ENCODE measurements at regions not wholly inside any gene's neighbourhood (a gene's known extent, or its start where the extent isn't known, plus 50 kb on each side); places are given as distances from the start of the nearest gene placed in this dataset.
"Not testable (repeated sequence)": the region's sequence is repeated elsewhere in the genome, so short reads cannot be mapped to it uniquely, and the experiment has no call there.

GRCh38 chr1:224791362-224791941 is 138.0 kb upstream of the DNAH14 start:
- no peak for DNase-seq (ENCODE audit: low read depth in 2 of 2)

- no peak for DNase-seq (ENCODE audit: low read depth in 2 of 2)
Measured at GRCh38 chr1:224795591-224795990, 133.9 kb upstream of the DNAH14 start.

GRCh38 chr1:224799083-224799482 is 130.4 kb upstream of the DNAH14 start:
- no peak for DNase-seq (ENCODE audit: low read depth in 2 of 2)

- DNase-seq (ENCODE audit: low read depth in 2 of 2) = no peak
Measured at GRCh38 chr1:224800486-224801119, 128.9 kb upstream of the DNAH14 start.

GRCh38 chr1:224801844-224802490 is 127.5 kb upstream of the DNAH14 start:
- no peak for DNase-seq (ENCODE audit: low read depth in 2 of 2)

GRCh38 chr1:224802617-224803016 is 126.9 kb upstream of the DNAH14 start:
- DNase-seq (ENCODE audit: low read depth in 2 of 2) = no peak

GRCh38 chr1:224804220-224804619 is 125.3 kb upstream of the DNAH14 start:
- DNase-seq (ENCODE audit: low read depth in 2 of 2) = no peak

GRCh38 chr1:224805889-224806288 is 123.6 kb upstream of the DNAH14 start:
- no peak for DNase-seq (ENCODE audit: low read depth in 2 of 2)

- no peak for DNase-seq (ENCODE audit: low read depth in 2 of 2)
Measured at GRCh38 chr1:224809137-224809536, 120.3 kb upstream of the DNAH14 start.

GRCh38 chr1:224809613-224810012 is 119.9 kb upstream of the DNAH14 start:
- no peak for DNase-seq (ENCODE audit: low read depth in 2 of 2)

GRCh38 chr1:224811564-224811963 is 117.9 kb upstream of the DNAH14 start:
- no peak for DNase-seq (ENCODE audit: low read depth in 2 of 2)

- no peak for DNase-seq (ENCODE audit: low read depth in 2 of 2)
Measured at GRCh38 chr1:224815647-224816046, 113.8 kb upstream of the DNAH14 start.

GRCh38 chr1:224816062-224816461 is 113.4 kb upstream of the DNAH14 start:
- DNase-seq (ENCODE audit: low read depth in 2 of 2) = no peak

- DNase-seq (ENCODE audit: low read depth in 2 of 2) = no peak
Measured at GRCh38 chr1:224817382-224817781, 112.1 kb upstream of the DNAH14 start.

- no peak for DNase-seq (ENCODE audit: low read depth in 2 of 2)
Measured at GRCh38 chr1:224819861-224820260, 109.6 kb upstream of the DNAH14 start.

- no peak for DNase-seq (ENCODE audit: low read depth in 2 of 2)
Measured at GRCh38 chr1:224820341-224820740, 109.1 kb upstream of the DNAH14 start.

GRCh38 chr1:224821751-224822150 is 107.7 kb upstream of the DNAH14 start:
- DNase-seq (ENCODE audit: low read depth in 2 of 2) = not testable (repeated sequence)

- DNase-seq (ENCODE audit: low read depth in 2 of 2) = no peak
Measured at GRCh38 chr1:224825525-224826000, 103.9 kb upstream of the DNAH14 start.

GRCh38 chr1:224828691-224829090 is 100.8 kb upstream of the DNAH14 start:
- no peak for DNase-seq (ENCODE audit: low read depth in 2 of 2)

- no peak for DNase-seq (ENCODE audit: low read depth in 2 of 2)
Measured at GRCh38 chr1:224831501-224831900, 98.0 kb upstream of the DNAH14 start.

- DNase-seq (ENCODE audit: low read depth in 2 of 2) = not testable (repeated sequence)
Measured at GRCh38 chr1:224839648-224840300, 89.7 kb upstream of the DNAH14 start.

GRCh38 chr1:224841803-224842202 is 87.7 kb upstream of the DNAH14 start:
- not testable (repeated sequence) for DNase-seq (ENCODE audit: low read depth in 2 of 2)
